HepG2 (cell line): ENCODE measurements at regions not wholly inside any gene's neighbourhood (a gene's known extent, or its start where the extent isn't known, plus 50 kb on each side); places are given as distances from the start of the nearest gene placed in this dataset.
A peak's percentile ranks its signal among the peaks of the same experiment; 100 is the strongest.

Experiments used
- ADNP ChIP-seq: sonication (generic); formaldehyde crosslinking; IDR thresholded peaks from 2 replicates; pipeline ENCODE4 v1.4.0; 2020; ENCODE audit warnings: missing genetic modification reagents
- BCL6 ChIP-seq: IDR thresholded peaks from 2 replicates; pipeline ENCODE4 v1.6.1; 2016; ENCODE audit warnings: missing genetic modification reagents, missing compliant biosample characterization
- BHLHE40 ChIP-seq: IDR thresholded peaks from 2 replicates; pipeline ENCODE4 v1.6.1; 2011; ENCODE audit warnings: low read length, improper control_type of control experiment
- IKZF1 ChIP-seq: fragments of 450-650 bp; IDR thresholded peaks from 2 replicates; pipeline ENCODE4 v1.7.1; 2016
- PTBP1 ChIP-seq: fragments of 200-400 bp; formaldehyde crosslinking; IDR thresholded peaks from 2 replicates; pipeline ENCODE4 v1.6.1; 2018; ENCODE audit warnings: low read length, low read depth; ENCODE audit not compliant: poor library complexity, severe bottlenecking
- SETDB1 ChIP-seq: sonication (generic); formaldehyde crosslinking; IDR thresholded peaks from 2 replicates; pipeline ENCODE4 v1.5.1; 2020; ENCODE audit warnings: missing genetic modification reagents, mild to moderate bottlenecking, borderline replicate concordance
- STAG1 ChIP-seq: sonication (generic); formaldehyde crosslinking; IDR thresholded peaks from 2 replicates; pipeline ENCODE4 v1.4.0; 2020; ENCODE audit warnings: missing genetic modification reagents
- THYN1 ChIP-seq: sonication (generic); formaldehyde crosslinking; IDR thresholded peaks from 2 replicates; pipeline ENCODE4 v1.8.1; 2023; ENCODE audit warnings: low read depth, mild to moderate bottlenecking, moderate library complexity, missing genetic modification reagents, borderline replicate concordance
- TMF1 ChIP-seq: sonication (generic); formaldehyde crosslinking; IDR thresholded peaks from 2 replicates; pipeline ENCODE4 v1.8.1; 2022; ENCODE audit warnings: low read depth, missing genetic modification reagents
- U2AF1 ChIP-seq: fragments of 200-400 bp; formaldehyde crosslinking; optimal IDR thresholded peaks from 2 replicates; pipeline ENCODE3; 2017; ENCODE audit warnings: mild to moderate bottlenecking, low read depth, low read length
- YEATS2 ChIP-seq: sonication (generic); formaldehyde crosslinking; IDR thresholded peaks from 2 replicates; pipeline ENCODE4 v1.4.0; 2020; ENCODE audit warnings: missing genetic modification reagents, borderline replicate concordance
- ZMYM2 ChIP-seq: sonication (generic); formaldehyde crosslinking; IDR thresholded peaks from 2 replicates; pipeline ENCODE4 v1.8.0; 2022; ENCODE audit warnings: mild to moderate bottlenecking, missing genetic modification reagents
- ZNF143 ChIP-seq: sonication (generic); formaldehyde crosslinking; IDR thresholded peaks from 2 replicates; pipeline ENCODE4 v1.4.0; 2020; ENCODE audit warnings: missing genetic modification reagents
- ZNF256 ChIP-seq: sonication (generic); formaldehyde crosslinking; conservative IDR thresholded peaks from 2 replicates; pipeline ENCODE4 v1.4.0; 2020; ENCODE audit warnings: missing genetic modification reagents
- ZNF510 ChIP-seq: sonication (generic); formaldehyde crosslinking; IDR thresholded peaks from 2 replicates; pipeline ENCODE4 v1.4.0; 2020; ENCODE audit warnings: low read depth, mild to moderate bottlenecking, missing genetic modification reagents
- ZNF556 ChIP-seq: sonication (generic); formaldehyde crosslinking; IDR thresholded peaks from 2 replicates; pipeline ENCODE4 v1.4.0; 2020; ENCODE audit warnings: mild to moderate bottlenecking, missing genetic modification reagents, borderline replicate concordance
- ZNF644 ChIP-seq: IDR thresholded peaks from 2 replicates; pipeline ENCODE4 v1.6.1; 2016; ENCODE audit warnings: low read depth
- ZSCAN30 ChIP-seq: sonication (generic); formaldehyde crosslinking; IDR thresholded peaks from 2 replicates; pipeline ENCODE4 v1.5.0; 2020; ENCODE audit warnings: mild to moderate bottlenecking, missing genetic modification reagents
- TF ChIP-seq, protein P1 (sequence below): sonication (generic); formaldehyde crosslinking; IDR thresholded peaks from 2 replicates; pipeline ENCODE4 v1.5.0; 2020; ENCODE audit warnings: mild to moderate bottlenecking, missing genetic modification reagents, borderline replicate concordance
- TF ChIP-seq, protein P2 (sequence below): sonication (generic); formaldehyde crosslinking; IDR thresholded peaks from 2 replicates; pipeline ENCODE4 v1.5.0; 2020; ENCODE audit warnings: missing genetic modification reagents
- TF ChIP-seq, protein P3 (sequence below): sonication (generic); formaldehyde crosslinking; IDR thresholded peaks from 2 replicates; pipeline ENCODE4 v1.5.0; 2020; ENCODE audit warnings: missing genetic modification reagents, mild to moderate bottlenecking, borderline replicate concordance
- TF ChIP-seq, protein P4 (sequence below): sonication (generic); formaldehyde crosslinking; IDR thresholded peaks from 2 replicates; pipeline ENCODE4 v1.9.0; 2021; ENCODE audit warnings: missing genetic modification reagents, borderline replicate concordance
- TF ChIP-seq, protein P5 (sequence below): sonication (generic); formaldehyde crosslinking; conservative IDR thresholded peaks from 2 replicates; pipeline ENCODE4 v1.4.0; 2020; ENCODE audit warnings: missing genetic modification reagents

DNA sequence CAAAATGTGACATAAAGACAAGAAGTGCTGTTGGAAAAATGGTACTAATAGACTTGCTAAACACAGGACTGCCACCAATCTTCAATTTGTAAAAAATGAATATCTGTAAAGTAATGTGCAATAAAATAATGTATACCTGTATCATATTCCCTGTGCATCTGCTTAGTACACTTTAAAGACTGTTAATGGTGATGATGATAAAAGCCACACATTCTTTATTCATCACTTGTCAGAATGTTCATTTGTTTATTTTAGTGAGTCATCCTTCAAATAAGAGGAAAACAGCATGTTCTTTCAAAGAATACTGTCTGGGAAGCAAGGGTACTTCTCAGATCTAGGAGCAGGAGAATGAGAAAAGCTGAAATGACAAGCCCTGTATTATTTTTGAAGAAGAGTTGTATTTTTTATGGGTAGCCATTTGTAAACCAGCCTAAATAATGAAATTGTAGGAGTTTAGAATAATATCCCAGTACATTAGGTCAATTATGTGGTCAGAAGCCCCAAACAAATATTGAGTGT is 78.3 kb upstream of the PSMA6 start (continued):
- TF ChIP-seq, protein P1, sequence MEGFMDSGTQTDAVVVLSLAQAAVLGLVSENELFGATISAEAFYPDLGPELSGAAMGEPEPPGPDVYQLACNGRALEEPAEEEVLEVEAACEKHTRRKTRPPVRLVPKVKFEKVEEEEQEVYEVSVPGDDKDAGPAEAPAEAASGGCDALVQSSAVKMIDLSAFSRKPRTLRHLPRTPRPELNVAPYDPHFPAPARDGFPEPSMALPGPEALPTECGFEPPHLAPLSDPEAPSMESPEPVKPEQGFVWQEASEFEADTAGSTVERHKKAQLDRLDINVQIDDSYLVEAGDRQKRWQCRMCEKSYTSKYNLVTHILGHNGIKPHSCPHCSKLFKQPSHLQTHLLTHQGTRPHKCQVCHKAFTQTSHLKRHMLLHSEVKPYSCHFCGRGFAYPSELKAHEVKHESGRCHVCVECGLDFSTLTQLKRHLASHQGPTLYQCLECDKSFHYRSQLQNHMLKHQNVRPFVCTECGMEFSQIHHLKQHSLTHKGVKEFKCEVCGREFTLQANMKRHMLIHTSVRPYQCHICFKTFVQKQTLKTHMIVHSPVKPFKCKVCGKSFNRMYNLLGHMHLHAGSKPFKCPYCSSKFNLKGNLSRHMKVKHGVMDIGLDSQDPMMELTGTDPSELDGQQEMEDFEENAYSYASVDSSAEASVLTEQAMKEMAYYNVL (CRISPR knock-in tag) = no peak
- no peak for TF ChIP-seq BHLHE40
- TF ChIP-seq, protein P2, sequence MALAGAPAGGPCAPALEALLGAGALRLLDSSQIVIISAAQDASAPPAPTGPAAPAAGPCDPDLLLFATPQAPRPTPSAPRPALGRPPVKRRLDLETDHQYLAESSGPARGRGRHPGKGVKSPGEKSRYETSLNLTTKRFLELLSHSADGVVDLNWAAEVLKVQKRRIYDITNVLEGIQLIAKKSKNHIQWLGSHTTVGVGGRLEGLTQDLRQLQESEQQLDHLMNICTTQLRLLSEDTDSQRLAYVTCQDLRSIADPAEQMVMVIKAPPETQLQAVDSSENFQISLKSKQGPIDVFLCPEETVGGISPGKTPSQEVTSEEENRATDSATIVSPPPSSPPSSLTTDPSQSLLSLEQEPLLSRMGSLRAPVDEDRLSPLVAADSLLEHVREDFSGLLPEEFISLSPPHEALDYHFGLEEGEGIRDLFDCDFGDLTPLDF = 0 out of 2 replicates have a peak, but pooled peaks have one; percentile 59
- no peak for TF ChIP-seq ZNF556 (CRISPR knock-in tag)
- TF ChIP-seq ZNF256 (CRISPR knock-in tag) = no peak
- TF ChIP-seq ADNP (CRISPR knock-in tag) = no peak
- no peak for TF ChIP-seq THYN1 (CRISPR knock-in tag)
- no peak for TF ChIP-seq ZNF143
- TF ChIP-seq STAG1 (CRISPR knock-in tag) = no peak
- TF ChIP-seq, protein P3, sequence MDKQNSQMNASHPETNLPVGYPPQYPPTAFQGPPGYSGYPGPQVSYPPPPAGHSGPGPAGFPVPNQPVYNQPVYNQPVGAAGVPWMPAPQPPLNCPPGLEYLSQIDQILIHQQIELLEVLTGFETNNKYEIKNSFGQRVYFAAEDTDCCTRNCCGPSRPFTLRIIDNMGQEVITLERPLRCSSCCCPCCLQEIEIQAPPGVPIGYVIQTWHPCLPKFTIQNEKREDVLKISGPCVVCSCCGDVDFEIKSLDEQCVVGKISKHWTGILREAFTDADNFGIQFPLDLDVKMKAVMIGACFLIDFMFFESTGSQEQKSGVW (CRISPR knock-in tag) = no peak
- TF ChIP-seq IKZF1 = no peak
- no peak for TF ChIP-seq TMF1 (CRISPR knock-in tag)
- TF ChIP-seq, protein P4, sequence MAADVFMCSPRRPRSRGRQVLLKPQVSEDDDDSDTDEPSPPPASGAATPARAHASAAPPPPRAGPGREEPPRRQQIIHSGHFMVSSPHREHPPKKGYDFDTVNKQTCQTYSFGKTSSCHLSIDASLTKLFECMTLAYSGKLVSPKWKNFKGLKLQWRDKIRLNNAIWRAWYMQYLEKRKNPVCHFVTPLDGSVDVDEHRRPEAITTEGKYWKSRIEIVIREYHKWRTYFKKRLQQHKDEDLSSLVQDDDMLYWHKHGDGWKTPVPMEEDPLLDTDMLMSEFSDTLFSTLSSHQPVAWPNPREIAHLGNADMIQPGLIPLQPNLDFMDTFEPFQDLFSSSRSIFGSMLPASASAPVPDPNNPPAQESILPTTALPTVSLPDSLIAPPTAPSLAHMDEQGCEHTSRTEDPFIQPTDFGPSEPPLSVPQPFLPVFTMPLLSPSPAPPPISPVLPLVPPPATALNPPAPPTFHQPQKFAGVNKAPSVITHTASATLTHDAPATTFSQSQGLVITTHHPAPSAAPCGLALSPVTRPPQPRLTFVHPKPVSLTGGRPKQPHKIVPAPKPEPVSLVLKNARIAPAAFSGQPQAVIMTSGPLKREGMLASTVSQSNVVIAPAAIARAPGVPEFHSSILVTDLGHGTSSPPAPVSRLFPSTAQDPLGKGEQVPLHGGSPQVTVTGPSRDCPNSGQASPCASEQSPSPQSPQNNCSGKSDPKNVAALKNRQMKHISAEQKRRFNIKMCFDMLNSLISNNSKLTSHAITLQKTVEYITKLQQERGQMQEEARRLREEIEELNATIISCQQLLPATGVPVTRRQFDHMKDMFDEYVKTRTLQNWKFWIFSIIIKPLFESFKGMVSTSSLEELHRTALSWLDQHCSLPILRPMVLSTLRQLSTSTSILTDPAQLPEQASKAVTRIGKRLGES (CRISPR knock-in tag) = 0 out of 2 replicates have a peak, but pooled peaks have one; percentile 70
- no peak for TF ChIP-seq SETDB1 (CRISPR knock-in tag)
- no peak for TF ChIP-seq ZSCAN30 (CRISPR knock-in tag)
- TF ChIP-seq ZNF644 (CRISPR knock-in tag) = no peak
- no peak for TF ChIP-seq YEATS2
- no peak for TF ChIP-seq PTBP1
- no peak for TF ChIP-seq ZNF510 (CRISPR knock-in tag)
- no peak for TF ChIP-seq ZMYM2 (CRISPR knock-in tag)
- TF ChIP-seq BCL6 = peak; percentile 94
- TF ChIP-seq U2AF1 = no peak
- TF ChIP-seq, protein P5, sequence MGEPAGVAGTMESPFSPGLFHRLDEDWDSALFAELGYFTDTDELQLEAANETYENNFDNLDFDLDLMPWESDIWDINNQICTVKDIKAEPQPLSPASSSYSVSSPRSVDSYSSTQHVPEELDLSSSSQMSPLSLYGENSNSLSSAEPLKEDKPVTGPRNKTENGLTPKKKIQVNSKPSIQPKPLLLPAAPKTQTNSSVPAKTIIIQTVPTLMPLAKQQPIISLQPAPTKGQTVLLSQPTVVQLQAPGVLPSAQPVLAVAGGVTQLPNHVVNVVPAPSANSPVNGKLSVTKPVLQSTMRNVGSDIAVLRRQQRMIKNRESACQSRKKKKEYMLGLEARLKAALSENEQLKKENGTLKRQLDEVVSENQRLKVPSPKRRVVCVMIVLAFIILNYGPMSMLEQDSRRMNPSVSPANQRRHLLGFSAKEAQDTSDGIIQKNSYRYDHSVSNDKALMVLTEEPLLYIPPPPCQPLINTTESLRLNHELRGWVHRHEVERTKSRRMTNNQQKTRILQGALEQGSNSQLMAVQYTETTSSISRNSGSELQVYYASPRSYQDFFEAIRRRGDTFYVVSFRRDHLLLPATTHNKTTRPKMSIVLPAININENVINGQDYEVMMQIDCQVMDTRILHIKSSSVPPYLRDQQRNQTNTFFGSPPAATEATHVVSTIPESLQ = no peak
